ENCODE measurements at regions not wholly inside any gene's neighbourhood (a gene's known extent, or its start where the extent isn't known, plus 50 kb on each side); places are given as distances from the start of the nearest gene placed in this dataset.
"Not testable (repeated sequence)": the region's sequence is repeated elsewhere in the genome, so short reads cannot be mapped to it uniquely, and the experiment has no call there.

DNA sequence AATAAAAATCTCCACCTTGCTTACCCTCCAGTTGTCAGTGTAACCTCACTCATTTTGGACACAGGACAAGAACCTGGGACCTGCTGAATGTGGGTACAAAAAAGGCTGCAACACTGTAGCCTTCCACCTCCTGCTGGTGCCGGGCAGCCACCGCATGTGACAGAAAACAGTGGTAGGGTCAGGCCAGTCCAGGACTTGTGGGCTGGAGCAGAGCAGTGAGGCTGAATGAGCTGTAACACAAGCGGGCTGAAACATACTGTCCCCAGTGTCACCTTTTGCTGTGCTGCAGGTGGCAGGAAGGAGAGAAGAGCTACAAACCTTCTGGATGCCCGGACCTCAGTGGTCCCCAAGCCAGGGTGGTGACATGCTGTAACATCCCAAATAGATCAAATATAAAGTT lies 465.4 kb upstream of the FOXG1 start:
- no peak for DNase-seq

DNA sequence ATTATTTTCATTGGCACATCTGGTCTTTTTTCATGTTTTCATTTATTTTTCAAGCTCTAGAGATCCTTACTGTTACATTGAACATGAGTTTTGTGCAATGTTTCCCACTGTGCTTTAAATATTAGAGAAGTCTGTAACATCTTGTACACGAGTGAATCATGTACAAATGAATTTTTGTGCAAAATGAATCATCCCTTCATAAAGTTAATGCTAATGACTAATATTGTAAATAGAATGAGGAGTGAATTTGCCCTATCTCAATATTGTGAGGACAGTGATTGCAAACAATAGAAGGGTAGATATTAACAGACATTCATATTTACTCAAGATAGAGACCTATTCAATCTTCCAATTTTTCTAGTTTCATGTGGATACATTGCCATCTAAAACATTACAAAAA lies 463.3 kb upstream of the FOXG1 start:
- no peak for DNase-seq

DNA sequence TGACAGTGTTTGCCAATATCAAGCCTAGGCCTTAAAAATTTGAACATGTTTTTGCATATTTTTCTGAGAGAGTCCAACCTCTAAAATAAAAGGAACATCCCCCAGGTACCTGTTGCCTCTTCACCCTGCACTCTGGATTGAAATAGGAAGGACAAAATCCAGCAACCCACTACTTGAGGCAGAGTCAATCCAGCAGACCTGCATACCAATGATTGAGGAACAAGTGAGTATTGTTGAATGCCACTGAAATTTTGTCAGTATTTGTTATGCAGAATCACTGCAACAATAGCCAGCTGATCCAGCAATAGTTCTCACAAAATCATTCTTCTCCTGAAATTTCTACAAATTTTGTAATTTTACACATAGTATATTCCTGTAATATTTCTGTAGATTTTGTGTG lies 460.6 kb upstream of the FOXG1 start:
- DNase-seq, result no peak

DNA sequence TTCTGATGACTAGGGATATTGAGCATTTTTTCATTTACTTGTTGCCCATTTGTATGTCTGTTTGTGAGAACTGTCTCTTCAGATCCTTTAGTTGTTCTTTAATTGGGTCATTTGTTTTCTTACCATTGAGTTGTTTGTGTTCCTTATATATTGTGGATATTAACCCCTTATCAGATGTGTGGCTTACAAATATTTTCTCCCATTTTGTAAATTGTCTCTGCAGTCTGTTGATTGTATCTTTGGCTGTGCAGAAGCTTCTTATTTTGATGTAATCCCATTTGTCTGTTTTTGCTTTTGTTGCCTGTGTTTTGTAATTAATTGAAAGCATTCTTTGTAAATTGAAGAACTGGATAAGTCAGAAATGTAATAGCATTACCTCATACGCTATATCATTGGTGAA lies 459.1 kb upstream of the FOXG1 start:
- DNase-seq, result no peak

DNA sequence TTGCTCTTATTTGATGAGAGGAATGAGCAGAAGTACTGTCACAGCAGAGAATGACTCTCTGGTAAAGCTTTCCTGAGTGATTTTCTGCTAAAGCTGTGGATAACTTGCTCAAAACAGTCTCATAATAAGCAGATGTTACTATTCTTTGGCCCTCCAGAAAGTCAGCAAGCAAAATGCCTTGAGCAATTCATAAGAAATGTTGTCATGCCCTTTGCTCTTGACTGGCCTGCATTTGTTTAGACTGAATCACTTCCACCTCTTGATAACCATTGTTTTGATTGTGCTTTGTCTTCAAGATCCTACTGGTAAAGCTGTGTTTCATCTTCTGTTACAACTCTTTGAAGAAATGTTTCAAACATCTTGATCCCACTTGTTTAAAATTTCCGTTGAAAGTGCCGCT lies 457.9 kb upstream of the FOXG1 start:
- no peak for DNase-seq

DNA sequence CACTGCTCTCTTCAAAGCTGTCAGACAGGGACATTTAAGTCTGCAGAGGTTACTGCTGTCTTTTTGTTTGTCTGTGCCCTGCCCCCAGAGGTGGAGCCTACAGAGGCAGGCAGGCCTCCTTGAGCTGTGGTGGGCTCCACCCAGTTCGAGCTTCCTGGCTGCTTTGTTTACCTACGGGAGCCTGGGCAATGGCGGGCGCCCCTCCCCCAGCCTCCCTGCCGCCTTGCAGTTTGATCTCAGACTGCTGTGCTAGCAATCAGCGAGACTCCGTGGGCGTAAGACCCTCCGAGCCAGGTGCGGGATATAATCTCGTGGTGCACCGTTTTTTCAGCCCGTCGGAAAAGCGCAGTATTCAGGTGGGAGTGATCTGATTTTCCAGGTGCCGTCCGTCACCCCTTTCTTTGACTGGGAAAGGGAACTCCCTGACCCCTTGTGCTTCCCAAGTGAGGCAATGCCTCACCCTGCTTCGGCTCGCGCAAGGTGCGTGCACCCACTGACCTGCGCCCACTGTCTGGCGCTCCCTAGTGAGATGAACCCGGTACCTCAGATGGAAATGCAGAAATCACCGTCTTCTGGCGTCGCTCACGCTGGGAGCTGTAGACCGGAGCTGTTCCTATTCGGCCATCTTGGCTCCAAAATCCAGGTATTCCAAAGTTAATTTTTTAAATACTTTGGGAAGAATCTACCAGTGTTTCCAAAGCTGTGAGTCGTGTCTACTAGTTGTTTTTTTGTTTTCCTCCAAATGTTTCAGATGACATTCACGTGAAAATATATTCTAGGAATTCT lies 448.5 kb upstream of the FOXG1 start:
- DNase-seq, result not testable (repeated sequence)

DNA sequence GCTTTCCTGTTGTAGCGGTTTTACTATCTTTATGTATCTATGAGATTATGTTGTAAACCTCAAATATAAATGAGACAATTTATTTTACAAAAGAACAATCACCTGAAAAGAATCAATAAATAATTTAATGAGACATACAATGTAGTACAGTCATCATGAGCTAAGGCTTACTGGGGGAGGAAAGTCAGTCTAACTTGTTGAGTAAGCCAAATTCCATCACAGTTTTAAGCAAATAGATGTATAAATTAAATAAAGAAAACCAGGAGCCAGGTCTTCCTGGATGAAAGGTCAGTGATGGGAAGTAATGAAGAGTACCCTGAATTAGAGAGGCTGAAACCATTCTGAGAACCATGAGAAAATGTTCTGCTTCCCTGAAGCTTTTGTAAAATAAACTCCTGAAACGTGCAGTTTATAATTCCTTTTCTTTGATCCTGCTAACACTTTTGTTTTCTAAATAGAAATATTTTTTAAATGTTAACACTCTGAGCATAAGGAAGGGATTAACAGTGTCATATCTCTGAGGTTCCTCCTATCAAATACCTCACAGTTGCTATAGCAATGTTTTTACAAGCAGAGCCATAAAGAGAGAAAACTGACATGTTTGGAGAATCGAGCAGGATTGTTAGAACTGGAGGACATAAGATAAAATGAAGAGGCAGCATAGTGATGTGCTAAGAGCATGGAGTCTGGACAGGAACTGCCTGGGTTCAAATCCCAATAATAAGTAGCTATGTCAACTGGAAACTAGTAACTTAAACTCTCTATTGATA lies 444.9 kb upstream of the FOXG1 start:
- no peak for DNase-seq

DNA sequence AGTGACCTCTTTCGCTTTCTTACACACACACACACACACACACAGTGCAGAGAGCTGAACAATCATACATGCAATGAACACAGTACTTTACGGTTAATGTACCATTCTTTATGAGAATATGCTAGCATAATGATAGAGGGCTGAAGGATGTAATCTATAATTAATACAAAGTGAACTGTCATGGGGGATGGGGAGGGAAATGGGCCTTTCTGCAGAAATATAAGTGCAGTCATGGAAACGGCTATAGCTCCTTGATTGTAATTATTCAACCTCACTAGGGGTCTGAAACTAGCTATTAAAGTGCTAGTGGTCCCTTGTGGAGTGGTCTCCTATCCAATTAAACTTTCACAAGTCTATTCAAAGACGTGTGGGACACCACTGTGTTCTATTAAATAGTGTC lies 443.2 kb upstream of the FOXG1 start:
- DNase-seq, result no peak

DNA sequence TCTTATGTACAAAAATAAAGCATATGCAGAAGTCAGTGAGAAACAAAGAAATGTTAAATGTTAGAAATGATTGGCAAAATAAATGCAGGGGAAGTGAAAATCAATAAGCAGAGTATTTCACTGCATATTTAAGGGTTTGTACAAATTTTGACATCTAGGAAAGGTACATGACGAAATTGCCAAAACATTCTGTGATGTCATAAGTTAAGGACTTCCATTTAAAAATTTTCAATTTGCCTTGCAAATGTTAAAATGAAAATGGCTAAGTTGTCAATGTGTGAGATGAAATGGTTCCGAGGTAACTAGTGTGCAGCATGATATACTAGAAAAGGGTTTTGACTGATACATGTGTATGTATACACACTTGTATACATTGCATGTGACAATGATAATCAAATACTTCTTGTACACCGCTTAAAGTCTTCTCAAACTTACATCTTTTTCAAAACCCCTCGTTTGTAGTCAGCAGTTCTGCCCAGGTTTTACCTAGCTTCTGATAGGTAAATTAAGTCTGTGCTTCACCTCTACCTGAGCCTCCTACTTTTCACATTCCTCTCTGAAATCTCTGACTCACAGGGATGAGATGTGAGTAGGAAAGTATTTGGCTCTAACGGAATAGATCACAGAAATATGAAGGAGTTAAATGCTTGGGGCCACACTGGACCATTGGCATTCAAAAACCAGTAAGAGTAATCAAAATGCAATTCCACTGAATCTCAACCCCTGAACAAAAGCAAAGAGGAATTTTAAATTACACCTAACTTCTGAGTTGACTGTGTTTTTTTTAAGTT lies 442.4 kb upstream of the FOXG1 start:
- DNase-seq, result no peak

DNA sequence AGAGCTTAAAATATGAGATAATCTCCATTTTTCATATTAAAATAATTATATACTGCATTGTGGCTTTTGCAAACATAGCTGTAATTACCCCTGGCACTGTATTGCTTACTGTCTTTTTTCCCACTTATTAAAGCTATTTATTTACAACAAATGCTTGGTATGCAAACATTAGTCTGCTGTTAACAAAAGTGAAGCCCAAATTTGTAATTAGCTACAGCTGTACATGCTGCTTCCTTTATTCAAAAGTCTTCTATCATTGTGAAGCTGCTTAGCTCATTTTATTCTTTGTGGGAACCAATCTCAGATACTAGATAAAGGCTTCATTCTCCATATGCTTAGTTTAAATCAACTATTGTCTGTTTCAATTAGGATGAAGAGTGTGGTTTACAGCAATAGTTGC lies 425.8 kb upstream of the FOXG1 start:
- no peak for DNase-seq

DNA sequence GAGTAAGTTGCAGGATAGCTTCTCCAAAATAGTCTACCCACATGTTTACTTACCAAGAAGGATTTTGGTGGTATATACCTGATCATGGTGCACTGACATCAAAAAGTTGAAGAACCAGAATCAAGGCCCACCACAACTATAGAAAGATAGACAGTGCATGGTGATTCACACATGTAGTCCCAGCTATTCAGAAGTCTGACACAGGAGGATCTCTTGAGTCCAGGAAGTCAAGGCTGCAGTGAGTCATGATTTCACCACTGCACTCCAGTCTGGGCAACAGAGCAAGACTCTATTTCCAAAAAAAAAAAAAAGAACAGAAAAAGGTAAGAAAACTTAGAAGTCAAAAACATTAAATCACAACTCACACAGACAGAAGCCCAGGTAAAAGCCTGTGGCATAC lies 422.2 kb upstream of the FOXG1 start:
- DNase-seq, result no peak

DNA sequence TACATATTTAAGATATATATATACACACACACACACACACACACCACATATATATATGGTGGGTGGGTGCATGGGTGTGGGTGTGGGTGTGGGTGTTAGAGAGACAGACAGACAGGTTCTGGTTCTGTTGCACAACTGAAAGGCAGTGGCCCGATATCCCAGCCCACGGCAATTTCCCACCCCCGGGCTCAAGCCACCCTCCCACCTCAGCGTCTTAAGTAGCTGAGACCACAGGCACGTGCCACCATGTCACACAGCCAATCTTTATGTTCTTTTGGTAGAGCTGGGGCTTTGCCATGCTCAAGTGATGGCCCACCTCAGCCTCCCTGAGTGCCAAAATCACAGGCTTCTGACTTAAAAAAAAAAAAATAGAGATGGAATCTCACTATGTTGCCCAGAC lies 417.8 kb upstream of the FOXG1 start:
- DNase-seq, result no peak

DNA sequence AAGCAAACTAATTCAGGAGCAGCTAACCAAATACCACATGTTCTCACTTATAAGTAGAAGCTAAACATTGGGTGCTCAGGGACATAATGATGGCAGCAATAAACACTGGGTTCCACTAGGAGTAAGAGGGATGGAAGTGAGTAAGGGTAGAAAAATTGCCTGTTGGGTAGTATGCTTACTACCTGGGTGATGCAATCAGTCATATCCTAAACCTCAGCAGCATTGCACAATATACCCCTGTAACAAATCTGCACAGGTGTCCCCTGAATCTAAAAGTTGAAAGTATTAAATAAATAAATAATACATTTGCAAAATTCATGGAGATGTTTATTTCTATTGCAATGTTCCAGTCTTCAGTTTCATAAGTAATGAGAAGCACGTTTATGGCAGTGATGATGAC lies 409.8 kb upstream of the FOXG1 start:
- DNase-seq, result no peak

DNA sequence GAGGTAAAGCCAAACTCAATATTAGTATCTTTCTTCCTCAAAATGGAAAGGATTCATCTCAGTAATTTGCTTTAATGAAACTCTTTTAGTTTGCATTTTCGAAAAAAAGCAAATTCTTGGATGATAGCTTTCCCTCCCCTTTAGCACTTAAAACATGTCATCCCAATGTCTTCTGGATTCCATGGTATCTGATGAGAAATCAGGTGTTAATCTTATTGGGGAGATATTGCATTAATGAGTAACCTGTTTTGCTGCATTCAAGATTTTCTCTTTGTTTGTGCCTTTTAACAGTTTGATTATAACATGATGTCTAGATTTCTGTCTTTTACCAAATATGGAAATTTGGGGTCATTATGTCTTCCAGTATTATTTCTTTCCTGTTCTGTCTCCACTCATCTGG lies 405.1 kb upstream of the FOXG1 start:
- no peak for DNase-seq

DNA sequence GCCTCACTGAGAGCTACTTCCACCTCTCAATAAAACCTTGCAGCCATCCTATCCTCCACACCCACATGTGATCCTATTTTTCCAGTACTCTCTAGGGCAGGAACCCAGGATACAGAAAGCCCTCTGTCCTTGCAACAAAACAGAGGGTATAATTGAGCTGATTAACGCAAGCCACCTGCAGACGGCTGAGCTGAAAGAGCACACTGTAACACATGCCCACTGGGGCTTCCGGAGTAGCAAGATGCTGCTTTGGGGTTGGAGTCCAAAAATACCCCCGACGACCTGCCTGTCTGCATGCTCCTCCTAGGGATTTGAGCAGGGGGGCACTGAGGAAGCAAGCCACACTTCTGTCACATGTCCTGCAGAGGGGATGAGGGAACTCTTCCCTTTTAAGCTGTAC lies 401.1 kb upstream of the FOXG1 start:
- DNase-seq, result no peak

DNA sequence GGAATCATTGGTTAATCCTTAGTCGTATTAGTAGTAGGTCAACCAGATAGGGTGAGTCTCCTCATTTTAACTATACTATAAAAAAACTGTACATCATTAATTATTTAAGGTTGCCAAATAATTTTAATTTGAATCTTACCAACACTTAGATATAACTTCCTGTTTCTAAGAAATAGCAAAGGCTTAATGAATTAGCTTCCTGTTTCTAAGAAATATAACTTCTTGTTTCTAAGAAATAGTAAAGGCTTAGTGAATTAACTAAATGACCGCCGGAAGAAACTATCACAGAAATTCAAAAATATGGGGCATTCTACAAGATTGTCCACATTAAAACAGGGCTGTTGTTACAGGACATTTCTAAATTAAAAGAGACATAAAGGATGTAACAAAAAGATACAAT lies 392.9 kb upstream of the FOXG1 start:
- DNase-seq, result no peak

DNA sequence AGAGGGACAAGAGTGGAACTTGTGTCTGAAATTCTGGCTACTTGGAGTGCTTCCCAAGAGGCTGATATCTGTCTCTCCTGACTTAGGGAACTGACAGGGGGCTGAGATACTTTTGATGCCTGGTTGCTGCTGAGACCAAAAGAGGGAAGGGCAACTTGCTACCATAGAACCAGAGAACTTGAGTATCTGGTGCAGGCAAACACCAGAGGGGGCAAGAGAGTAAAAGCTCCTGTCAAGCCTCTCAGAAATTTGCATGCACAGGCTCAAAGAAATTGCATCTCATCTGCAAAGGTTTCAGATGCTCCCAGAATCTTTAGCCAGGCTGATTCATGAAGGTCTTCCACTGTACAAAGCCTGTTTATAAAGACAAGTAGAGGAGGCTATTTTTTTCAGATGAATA lies 391.3 kb upstream of the FOXG1 start:
- DNase-seq, result no peak

DNA sequence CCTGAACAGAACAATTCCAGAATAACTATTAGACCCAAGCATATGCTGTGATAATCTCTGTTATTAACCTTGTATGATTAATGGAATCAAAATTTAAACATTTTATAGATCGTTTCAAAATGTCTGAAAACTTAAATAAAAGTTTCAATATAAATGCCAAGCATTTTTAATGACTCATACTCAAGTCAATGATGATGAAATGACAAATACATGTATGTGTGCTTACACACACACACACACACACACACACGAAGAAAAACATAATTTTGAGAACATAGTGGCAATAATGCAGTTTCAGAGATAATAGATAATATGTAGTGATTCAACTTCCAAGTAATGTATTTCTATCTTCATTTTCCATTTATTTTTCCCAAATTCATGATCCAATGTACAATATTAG lies 384.9 kb upstream of the FOXG1 start:
- no peak for DNase-seq

DNA sequence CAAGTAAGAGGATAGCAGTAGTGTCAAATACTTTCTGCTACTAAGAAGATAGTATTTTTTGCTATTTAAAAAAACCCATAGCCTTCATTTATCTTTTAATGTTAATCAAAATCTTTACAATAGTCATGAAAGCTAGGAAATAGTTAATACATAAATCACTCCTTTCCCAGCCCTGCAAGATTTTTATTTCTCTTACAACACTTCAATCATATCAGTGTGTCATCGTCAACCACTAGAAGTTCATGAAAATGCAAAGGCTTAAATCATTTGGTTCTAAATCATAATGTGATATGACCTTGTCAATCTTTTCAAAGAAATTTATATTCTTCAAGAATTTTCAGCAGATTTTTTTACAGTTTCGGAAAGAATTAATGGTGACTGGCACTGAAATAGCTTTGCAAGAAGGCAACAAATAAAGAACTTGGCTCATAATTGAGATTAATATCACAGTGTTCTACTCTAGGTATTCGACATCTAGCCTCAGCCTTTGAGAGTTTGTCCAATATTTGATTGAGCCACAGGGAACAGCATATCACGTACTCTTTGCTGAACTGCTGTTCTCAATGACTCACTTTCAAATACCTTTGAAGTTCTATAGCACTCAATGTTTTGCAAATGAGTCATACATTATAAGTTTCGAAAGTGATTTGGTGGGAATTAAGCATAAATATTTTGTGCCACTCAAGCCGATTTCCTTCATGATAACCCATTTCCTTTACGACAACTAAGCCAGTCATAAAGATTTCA lies 384.0 kb upstream of the FOXG1 start:
- DNase-seq, result no peak

DNA sequence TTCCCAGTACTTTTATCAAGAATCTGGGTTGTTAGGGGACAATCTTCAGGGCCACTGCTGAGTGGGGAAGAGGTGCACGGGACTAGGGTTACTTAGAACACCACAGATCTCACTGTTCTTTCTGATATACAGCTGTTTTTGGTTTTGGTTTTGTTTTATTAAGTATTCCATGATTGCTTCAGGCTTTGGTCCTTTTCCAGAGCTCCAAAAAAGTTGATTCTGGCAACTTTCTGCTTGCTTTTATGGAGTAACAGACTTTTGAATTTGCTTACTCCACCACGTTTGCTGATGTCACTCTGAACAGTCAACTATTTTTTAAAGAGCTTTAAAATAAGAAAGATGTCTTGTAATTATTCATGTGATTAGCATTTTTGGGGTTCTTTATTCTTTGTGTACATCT lies 368.1 kb upstream of the FOXG1 start:
- no peak for DNase-seq

DNA sequence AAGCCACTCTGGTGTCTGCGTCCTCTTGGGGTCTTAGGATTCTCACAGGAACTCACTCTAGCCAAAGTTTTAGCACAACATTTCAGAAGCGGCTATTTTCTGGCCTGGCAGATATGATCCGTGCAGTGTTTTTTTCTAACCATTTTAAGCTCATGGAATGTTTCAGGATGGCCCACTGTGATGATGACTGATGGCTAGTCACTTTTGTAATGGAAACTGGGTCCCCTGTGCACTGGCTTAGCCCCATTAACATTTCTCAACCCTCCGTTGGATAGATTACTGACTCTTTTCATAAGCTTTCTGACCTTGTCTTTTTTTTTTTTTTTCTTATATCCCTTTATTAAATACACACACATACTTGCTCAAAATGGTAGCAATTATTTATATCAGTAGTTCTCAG lies 364.9 kb upstream of the FOXG1 start:
- DNase-seq, result not testable (repeated sequence)

DNA sequence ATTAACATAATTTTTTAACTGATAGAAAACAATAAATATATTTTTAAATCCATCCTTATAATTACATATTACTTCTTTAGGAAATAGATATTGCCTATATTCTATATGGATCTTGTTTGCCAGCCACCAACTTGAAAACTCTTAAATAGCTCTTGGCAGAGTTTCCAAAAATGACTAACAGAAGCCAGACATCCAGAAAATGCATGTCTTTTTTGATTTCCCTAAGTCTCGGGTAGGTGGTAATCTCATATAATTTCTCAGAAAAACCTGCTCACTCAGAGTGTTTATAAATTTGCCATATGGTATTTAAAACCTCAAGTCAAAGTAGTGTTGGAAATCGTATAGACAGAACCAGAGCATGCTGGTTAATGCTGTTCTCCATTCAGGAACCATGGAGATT lies 360.4 kb upstream of the FOXG1 start:
- no peak for DNase-seq
